GM23248 (cell line): ENCODE measurements at regions not wholly inside any gene's neighbourhood (a gene's known extent, or its start where the extent isn't known, plus 50 kb on each side); places are given as distances from the start of the nearest gene placed in this dataset.

Experiments
- DNase-seq: peaks from one replicate; pipeline ENCODE4 v3.0.0-alpha.2; 2015
- H2AFZ ChIP-seq: fragments of 200-600 bp; sonication (generic); 2 replicates; pipeline ENCODE4 v1.6.1; 2016; ENCODE audit warnings: antibody characterized with exemption
- H3F3A ChIP-seq: fragments of 200-600 bp; sonication (generic); 2 replicates; pipeline ENCODE4 v1.6.1; 2016; ENCODE audit warnings: mild to moderate bottlenecking, antibody characterized with exemption, mixed run types; ENCODE audit not compliant: insufficient read depth
- H3K27ac ChIP-seq: fragments of 200-600 bp; sonication (generic); 2 replicates; pipeline ENCODE4 v1.5.1; 2016; ENCODE audit warnings: mild to moderate bottlenecking
- H3K27me3 ChIP-seq: fragments of 200-600 bp; sonication (generic); replicated peaks from 2 replicates; pipeline ENCODE4 v1.6.1; 2016; ENCODE audit warnings: mild to moderate bottlenecking; ENCODE audit not compliant: insufficient read depth
- H3K36me3 ChIP-seq: fragments of 200-600 bp; sonication (generic); 2 replicates; pipeline ENCODE4 v1.6.1; 2016; ENCODE audit warnings: low read depth, mild to moderate bottlenecking
- H3K4me1 ChIP-seq: fragments of 200-600 bp; sonication (generic); 2 replicates; pipeline ENCODE4 v1.6.1; 2016; ENCODE audit warnings: mild to moderate bottlenecking; ENCODE audit not compliant: insufficient read depth
- H3K4me2 ChIP-seq: fragments of 200-600 bp; sonication (generic); one replicate; pipeline ENCODE4 v1.6.1; 2016; ENCODE audit warnings: mild to moderate bottlenecking; ENCODE audit not compliant: unreplicated experiment
- H3K4me3 ChIP-seq: fragments of 200-600 bp; sonication (generic); 2 replicates; pipeline ENCODE4 v1.5.1; 2016; ENCODE audit warnings: mild to moderate bottlenecking
- H3K79me2 ChIP-seq: fragments of 200-600 bp; sonication (generic); 2 replicates; pipeline ENCODE4 v1.6.1; 2016; ENCODE audit warnings: mild to moderate bottlenecking; ENCODE audit not compliant: insufficient read depth
- H3K9ac ChIP-seq: fragments of 200-600 bp; sonication (generic); 2 replicates; pipeline ENCODE4 v1.6.1; 2016; ENCODE audit warnings: mild to moderate bottlenecking
- H3K9me2 ChIP-seq: fragments of 200-600 bp; sonication (generic); 2 replicates; pipeline ENCODE4 v1.6.1; 2016; ENCODE audit warnings: mixed run types, mild to moderate bottlenecking, moderate library complexity; ENCODE audit not compliant: insufficient read depth
- H3K9me3 ChIP-seq: fragments of 200-600 bp; sonication (generic); one replicate; pipeline ENCODE4 v1.6.1; 2017; ENCODE audit warnings: low read depth
- H4K20me1 ChIP-seq: fragments of 200-600 bp; sonication (generic); 2 replicates; pipeline ENCODE4 v1.6.0; 2016; ENCODE audit not compliant: insufficient read depth
- EZH2 ChIP-seq: fragments of 200-600 bp; sonication (generic); IDR thresholded peaks from 2 replicates; pipeline ENCODE4 v1.6.1; 2018; ENCODE audit warnings: antibody characterized with exemption, mild to moderate bottlenecking; ENCODE audit not compliant: insufficient read depth, poor library complexity, severe bottlenecking
- EZH2phosphoT487 ChIP-seq: fragments of 200-600 bp; sonication (generic); IDR thresholded peaks from 2 replicates; pipeline ENCODE4 v1.6.1; 2018; ENCODE audit warnings: antibody characterized with exemption, moderate library complexity, mild to moderate bottlenecking, low read depth; ENCODE audit not compliant: insufficient read depth
- WGBS, 2 experiments: methylation state at CpG; one replicate each; pipeline ENCODE4 v1.1.6; 2015 to 2017; ENCODE audit warnings: low lambda C conversion rate in 2 of 2, low coverage in 1 of 2; ENCODE audit errors: missing lambda C conversion rate in 2 of 2; 5-methylcytosine and 5-hydroxymethylcytosine counted together
- in situ Hi-C: fragments of 300-500 bp; cut with MboI; formaldehyde crosslinking; loops from 2 replicates; pipeline ENCODE4 v1.15.0; 2020

GRCh38 chr18:37900326-37900725, 334.7 kb upstream of the CELF4 start:
- no peaks in the 10 kb centered on the region for H3K9me2 ChIP-seq
- no peaks in the 10 kb centered on the region for H3K36me3 ChIP-seq
- H3F3A ChIP-seq, result no peaks in the 10 kb centered on the region
- no peak overlapping the region for H2AFZ ChIP-seq
- in situ Hi-C loops, result no loop called here
- no peak overlapping the region for H3K9ac ChIP-seq
- no peaks in the 10 kb centered on the region for H3K79me2 ChIP-seq
- no peaks in the 10 kb centered on the region for H4K20me1 ChIP-seq
- no peaks in the 10 kb centered on the region for H3K27me3 ChIP-seq
- no peak overlapping the region for H3K27ac ChIP-seq
- no peaks in the 10 kb centered on the region for H3K9me3 ChIP-seq
- WGBS, 2 experiments, result 0 to 4% methylated on average over 2 of the region's 2 CpGs
- no peak overlapping the region for H3K4me3 ChIP-seq
- TF ChIP-seq EZH2phosphoT487, result no peak
- no peak for TF ChIP-seq EZH2
- no peak for DNase-seq
- H3K4me1 ChIP-seq, result no peaks in the 10 kb centered on the region
- H3K4me2 ChIP-seq, result no peak overlapping the region

DNA sequence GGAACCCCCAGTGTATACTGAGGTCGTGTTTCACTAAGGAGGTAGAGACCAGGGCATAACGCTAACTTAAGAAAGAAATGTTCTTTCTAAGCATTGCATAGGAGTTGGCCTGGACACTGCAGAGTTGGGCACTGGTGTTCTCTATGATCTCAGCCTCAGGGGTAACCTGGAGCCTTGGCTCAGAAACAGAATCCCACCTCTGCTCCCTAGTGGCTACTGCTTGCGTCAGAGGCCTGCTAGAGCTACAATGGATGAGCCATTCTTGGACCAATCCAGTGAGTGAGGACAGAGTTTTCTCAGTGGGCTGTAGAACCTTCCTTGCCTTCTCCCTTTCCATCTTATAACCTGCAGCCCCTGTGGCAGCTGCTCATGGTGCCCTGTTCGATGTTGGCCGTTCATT, 324.4 kb upstream of the CELF4 start:
- Histone ChIP-seq H3K27ac (no peak overlapping the region), H3K9me3 (no peaks in the 10 kb centered on the region), H2AFZ (no peak overlapping the region), H3F3A (no peaks in the 10 kb centered on the region), H3K36me3 (no peaks in the 10 kb centered on the region), H3K9me2 (no peaks in the 10 kb centered on the region), H3K4me3 (no peak overlapping the region), H3K27me3 (no peaks in the 10 kb centered on the region), H4K20me1 (no peaks in the 10 kb centered on the region), H3K9ac (no peak overlapping the region), H3K79me2 (no peaks in the 10 kb centered on the region), H3K4me2 (no peak overlapping the region), H3K4me1 (no peaks in the 10 kb centered on the region)
- no peak for DNase-seq
- in situ Hi-C loops, result no loop called here
- TF ChIP-seq EZH2 (no peak), EZH2phosphoT487 (no peak)
- 28 to 31% methylated on average over 5 of the region's 5 CpGs for WGBS, 2 experiments

DNA sequence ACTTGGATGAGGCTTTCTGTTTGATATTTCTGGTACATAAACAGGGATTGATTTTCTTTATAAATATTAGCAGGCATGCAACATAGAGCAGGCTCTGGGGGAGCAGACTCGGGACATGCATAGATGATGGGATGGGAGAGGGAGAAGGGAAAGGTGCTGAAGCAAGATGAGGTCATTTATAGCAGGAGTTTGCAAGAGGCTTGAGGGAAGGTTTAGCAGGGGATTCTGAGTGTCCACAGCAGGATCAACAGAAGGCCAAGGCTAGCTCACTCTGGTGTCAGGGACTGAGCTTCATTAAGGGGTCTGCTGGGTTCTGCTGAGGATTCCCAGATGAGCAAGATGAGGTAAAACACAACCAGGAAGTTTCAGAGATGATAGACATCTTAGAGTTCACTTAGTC, 309.1 kb upstream of the CELF4 start:
- H2AFZ ChIP-seq, result no peak overlapping the region
- WGBS, 2 experiments, result 0 to 10% methylated on average over 1 of the region's 1 CpG

DNA sequence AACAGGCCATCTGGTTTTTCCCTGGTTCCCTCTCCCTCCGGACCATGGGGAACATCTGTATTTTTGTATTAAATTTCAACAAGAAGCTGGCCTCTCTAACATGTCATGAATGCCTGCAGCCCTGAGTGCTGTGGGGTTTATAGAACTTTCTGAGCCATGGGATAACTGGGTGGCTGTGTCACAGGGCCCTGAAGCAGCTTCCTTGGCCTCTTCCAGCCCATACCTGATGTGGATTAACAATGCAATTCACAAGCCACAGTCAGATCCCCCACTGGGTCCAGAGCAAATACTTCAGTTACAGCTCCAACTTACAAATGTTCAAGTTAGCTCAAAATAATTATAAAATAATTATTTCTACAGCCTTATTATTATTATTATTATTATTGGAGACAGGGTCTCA, 307.8 kb upstream of the CELF4 start:
- no peak overlapping the region for H3K9ac ChIP-seq
- no peaks in the 10 kb centered on the region for H3K4me1 ChIP-seq
- no peaks in the 10 kb centered on the region for H4K20me1 ChIP-seq
- TF ChIP-seq EZH2phosphoT487 (no peak), EZH2 (no peak)
- no peak overlapping the region for H3K4me3 ChIP-seq
- no peak overlapping the region for H2AFZ ChIP-seq
- H3F3A ChIP-seq, result no peaks in the 10 kb centered on the region
- no peaks in the 10 kb centered on the region for H3K9me2 ChIP-seq
- no peak for DNase-seq
- in situ Hi-C loops, result no loop called here
- H3K27ac ChIP-seq, result no peak overlapping the region
- no peaks in the 10 kb centered on the region for H3K36me3 ChIP-seq
- no peaks in the 10 kb centered on the region for H3K27me3 ChIP-seq
- 6 to 10% methylated on average over 1 of the region's 1 CpG for WGBS, 2 experiments
- H3K9me3 ChIP-seq, result no peaks in the 10 kb centered on the region
- H3K79me2 ChIP-seq, result no peaks in the 10 kb centered on the region
- no peak overlapping the region for H3K4me2 ChIP-seq

More for the DNA sequence above, 309.1 kb upstream of the CELF4 start:
- no peak for DNase-seq
- Histone ChIP-seq H3K9me3 (no peaks in the 10 kb centered on the region), H3K79me2 (no peaks in the 10 kb centered on the region), H3K4me1 (no peaks in the 10 kb centered on the region), H3K4me3 (no peak overlapping the region), H3K27ac (no peak overlapping the region), H3K9me2 (no peaks in the 10 kb centered on the region), H3F3A (no peaks in the 10 kb centered on the region), H3K9ac (no peak overlapping the region), H3K4me2 (no peak overlapping the region), H3K27me3 (no peaks in the 10 kb centered on the region), H3K36me3 (no peaks in the 10 kb centered on the region), H4K20me1 (no peaks in the 10 kb centered on the region)
- TF ChIP-seq EZH2 (no peak), EZH2phosphoT487 (no peak)
- in situ Hi-C loops, result no loop called here

GRCh38 chr18:37872562-37872961, 307.0 kb upstream of the CELF4 start:
- H3K36me3 ChIP-seq, result no peaks in the 10 kb centered on the region
- WGBS, 2 experiments, result 6 to 15% methylated on average over 2 of the region's 2 CpGs
- no peaks in the 10 kb centered on the region for H3K27me3 ChIP-seq
- no peak for TF ChIP-seq EZH2phosphoT487
- TF ChIP-seq EZH2, result no peak
- no peaks in the 10 kb centered on the region for H3K4me1 ChIP-seq
- no peak overlapping the region for H3K27ac ChIP-seq
- no peaks in the 10 kb centered on the region for H3K79me2 ChIP-seq
- no peak for DNase-seq
- H3K4me2 ChIP-seq, result no peak overlapping the region
- no peak overlapping the region for H3K4me3 ChIP-seq
- in situ Hi-C loops, result no loop called here
- no peaks in the 10 kb centered on the region for H3F3A ChIP-seq
- H3K9me3 ChIP-seq, result no peaks in the 10 kb centered on the region
- H3K9ac ChIP-seq, result no peak overlapping the region
- no peak overlapping the region for H2AFZ ChIP-seq
- no peaks in the 10 kb centered on the region for H3K9me2 ChIP-seq
- no peaks in the 10 kb centered on the region for H4K20me1 ChIP-seq
